Kidney glomerular epithelial cell (primary cell): ENCODE measurements at regions not wholly inside any gene's neighbourhood (a gene's known extent, or its start where the extent isn't known, plus 50 kb on each side); places are given as distances from the start of the nearest gene placed in this dataset.
"Not testable (repeated sequence)": the region's sequence is repeated elsewhere in the genome, so short reads cannot be mapped to it uniquely, and the experiment has no call there.

Experiments
- DNase-seq: peaks from one replicate; lab custom pipeline; 2025; lab: John Stamatoyannopoulos, UW

DNA sequence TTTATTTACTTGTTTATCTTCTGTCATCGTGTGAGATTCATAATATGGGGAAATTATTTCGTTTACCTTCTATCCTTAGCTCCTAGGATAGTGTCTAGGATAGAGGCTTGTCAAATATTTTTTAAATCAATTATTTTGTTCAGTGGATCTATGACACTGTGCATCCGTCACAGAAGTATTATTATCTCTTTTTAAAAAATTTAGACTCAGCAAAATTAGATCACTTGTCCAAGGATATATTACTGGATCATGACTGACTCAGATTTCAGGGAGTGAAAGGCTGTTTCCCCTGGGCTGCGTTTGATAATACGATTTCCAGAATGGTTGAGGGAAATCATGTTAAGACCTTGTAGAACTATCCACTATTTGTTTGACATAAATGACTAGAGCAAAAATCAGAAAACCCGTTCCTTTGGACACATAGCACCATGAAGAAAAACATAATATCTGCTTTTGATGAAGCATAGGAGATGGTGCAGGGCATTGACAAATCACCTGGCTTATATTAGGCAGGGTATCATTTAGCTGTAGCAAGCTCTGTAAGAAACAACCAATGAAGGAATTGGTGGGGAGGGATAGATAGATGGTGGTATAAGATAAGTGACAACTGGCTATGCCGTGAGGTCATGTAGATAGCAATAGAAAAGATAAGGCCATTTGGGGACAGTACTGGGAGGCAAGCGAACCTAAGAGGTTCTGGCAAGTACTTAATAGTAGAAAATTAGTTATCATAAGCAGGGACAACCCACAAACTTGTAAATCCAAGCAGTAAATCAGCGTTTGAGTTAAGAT lies 465.2 kb upstream of the MAN1A1 start:
- DNase-seq: no peak

DNA sequence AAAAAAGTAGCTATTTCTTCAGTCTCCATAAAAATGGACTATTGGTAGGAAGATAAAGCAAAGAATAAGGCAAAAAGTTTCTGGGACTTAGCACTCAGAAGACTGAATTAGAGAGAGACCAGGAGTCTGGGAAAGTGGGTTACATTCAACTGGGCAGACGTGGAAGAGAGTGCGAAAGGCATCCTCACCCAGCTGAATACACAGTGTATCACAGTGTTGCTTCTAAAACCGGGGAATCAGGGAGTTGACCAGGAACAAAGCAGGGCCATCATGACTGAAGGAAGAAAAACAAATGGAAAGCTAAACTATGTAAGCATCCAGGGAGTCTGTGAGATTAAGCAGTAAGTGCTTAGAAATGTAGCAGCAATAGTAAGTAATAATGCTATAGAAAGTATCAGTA lies 452.9 kb upstream of the MAN1A1 start:
- no peak for DNase-seq

DNA sequence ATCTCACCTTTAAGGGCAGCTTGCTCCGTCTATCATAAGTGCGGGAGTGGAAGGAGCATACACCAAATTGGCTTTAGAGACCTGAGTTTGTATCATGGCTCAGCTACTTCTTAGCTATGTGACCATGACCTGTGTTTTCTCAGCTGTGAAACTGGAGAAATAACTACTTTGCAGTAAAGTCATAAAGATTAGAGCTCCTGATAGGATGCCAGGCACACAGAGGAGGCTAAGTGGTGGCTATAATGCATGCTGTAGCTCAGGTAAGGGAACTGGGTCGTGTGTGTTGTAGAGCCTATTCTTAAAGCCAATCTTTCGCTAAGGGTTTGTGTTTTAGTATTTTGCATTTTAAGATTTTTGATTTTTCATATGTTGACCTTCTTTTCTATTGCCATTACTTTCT lies 451.5 kb upstream of the MAN1A1 start:
- no peak for DNase-seq

DNA sequence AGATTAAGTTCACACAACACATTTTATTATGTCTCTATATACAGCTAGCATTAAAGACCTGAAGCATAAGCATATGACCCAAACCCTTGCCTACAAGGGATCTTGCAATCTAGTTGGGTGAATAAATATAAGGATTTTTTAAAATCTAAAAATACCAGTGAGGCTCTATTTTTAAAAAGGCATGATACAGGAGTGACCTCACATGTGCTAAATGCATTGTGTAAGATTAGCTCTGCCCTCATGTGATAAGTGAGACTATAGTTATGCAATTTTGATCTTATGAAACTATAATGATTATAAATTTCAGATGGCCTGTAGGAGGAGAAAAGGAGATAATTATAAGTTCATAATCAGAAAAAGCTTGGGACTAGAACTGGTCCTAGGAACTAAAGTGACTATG lies 451.0 kb upstream of the MAN1A1 start:
- no peak for DNase-seq

DNA sequence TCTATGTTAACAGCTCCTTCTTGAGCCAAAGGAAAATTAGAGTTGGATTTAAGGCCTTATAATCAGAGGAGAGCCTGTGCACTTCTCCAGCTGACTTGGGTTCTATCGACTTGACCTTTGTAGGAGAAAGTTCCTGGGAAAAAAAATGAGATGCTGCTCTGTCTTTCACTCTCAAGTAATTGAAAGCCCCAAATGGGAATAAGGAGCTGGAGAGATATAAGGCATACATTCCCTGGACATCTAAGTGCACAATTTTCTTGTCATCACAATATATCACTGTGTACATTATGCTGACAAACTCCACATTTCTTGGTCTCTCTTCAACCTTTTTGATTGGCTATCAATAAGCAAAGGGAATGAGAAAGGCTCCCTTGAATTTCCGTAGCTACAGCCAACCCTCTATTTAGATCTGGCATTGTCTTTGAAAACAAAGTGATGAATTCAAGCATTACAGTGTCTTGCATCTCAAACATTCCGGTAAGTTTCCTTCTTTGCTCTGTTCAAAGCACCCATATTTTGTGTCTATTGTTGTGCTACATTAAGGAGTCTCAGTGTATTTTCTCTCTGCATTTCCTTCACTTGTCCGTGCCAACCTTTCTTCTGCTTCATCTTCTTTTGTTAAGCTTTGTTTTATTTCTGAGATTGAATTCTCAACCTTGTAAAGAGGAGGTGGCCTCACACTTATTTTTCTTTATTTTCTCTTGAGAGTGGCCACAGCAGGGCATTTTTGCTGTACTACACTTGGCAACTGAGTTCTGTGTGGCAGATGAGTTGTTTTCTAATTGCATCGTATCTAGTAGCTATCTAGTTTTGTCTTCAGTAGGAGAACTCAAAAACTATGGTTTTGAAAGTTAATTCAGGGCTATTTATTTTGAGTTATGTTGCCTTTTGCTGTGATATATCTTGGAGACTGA lies 450.3 kb upstream of the MAN1A1 start:
- no peak for DNase-seq

DNA sequence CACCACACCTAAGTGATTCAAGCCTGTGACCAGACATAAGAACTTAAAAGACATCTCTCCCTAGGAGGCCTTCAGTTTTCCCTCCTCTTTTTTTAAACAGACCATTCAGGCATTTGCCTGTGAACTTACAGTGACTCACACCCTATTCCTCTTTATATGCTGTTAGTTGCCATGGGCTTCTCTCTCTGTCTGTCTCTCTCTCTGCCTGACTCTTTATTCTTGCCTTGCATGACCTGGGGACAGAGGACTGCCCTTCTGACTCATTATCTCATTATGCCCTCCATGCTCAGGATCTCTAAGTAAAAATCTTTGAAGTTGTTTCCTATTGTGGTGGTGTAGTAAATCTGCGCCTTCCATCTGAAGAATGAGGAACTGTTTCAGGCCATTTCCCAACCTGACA lies 442.2 kb upstream of the MAN1A1 start:
- DNase-seq: no peak

DNA sequence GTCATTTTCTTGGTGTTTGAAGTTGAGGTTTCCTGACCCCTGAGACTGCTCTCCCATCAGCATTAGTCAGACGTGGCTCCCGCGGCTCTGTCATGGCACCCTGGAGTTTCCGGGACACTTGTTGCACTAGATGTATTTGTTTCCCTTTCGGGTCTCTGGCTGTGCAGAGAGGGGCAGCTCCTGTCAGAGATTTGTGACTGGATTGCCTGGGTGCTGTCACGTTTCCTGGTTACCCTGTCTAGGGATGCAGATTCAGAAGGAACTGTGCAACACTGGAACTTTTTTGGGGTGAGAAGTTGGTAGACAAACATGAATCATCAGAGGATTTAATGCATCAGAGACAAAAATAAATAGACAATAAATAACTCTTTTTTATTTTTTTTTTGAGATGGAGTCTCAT lies 431.8 kb upstream of the MAN1A1 start:
- DNase-seq: no peak

DNA sequence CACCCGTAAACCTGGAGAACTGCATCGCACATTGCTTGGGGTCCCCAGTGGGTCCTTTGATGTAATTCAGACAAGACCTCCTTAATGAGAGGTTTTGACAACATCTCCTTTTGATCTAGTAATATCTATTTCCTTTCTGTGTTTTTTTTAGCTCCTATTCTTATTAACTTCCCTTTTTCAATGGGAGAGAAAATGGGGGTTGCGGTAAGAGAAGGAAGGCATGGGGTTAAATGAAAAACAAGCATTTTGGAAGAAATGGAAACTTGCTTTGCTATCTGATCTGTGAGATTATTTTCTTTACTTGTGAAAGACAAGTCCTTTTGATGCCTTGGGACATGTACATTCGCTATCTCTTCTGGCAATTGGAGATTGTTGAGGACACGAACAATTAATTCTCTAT lies 418.6 kb upstream of the MAN1A1 start:
- no peak for DNase-seq

DNA sequence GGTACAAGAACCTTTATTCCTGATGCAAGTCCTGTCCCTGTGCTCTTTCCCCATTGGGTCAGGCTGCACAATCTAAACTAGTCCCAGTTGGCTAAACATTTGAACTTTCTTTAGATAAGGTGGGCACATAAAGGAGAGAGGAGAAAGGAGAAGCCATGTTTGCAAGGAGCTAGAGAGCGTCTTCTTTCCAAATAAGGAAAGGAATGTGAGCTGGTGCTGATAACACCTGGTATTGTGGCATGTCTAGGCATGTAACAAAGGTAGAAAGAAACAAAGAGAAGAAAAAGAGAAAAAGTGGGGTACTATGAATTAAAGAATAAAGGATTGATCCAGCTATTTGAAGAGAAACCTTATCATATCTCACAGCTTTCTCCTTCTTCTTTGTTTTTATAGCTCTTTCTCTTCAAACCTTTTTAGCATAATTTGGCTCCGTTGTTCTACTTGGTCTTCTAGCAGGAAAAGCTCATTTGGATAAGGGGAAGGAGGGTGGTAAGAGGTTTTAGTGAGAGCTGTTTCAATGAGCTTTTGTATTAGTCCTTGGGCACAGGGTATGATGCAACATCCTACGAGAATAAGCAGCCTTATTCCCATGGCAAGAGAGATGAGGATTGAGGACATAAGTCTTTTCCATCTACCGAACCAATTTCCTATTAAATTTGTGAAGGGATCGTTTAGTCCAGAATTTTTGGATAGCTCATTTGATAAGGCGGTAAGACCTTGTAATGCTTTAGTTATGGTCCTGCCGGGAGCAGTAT lies 415.5 kb upstream of the MAN1A1 start:
- DNase-seq: no peak

DNA sequence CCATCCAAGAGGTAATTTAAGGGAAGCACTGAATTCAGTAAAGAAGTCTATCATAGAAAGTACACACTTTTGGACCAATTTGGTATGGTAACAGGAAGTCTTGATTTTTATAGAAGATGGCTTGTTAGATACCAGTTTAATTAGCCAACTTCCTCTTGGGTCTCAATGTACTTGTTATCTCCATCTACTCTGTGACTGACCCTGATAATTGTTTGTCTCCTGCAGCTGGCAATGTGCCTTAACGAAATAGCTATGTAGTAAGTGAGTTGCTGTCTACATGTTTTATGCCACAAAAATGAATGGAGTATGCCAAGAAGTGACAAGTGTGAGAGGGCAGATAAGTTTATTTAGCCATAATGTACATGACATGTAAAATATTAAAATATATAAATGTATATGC lies 410.5 kb upstream of the MAN1A1 start:
- no peak for DNase-seq

DNA sequence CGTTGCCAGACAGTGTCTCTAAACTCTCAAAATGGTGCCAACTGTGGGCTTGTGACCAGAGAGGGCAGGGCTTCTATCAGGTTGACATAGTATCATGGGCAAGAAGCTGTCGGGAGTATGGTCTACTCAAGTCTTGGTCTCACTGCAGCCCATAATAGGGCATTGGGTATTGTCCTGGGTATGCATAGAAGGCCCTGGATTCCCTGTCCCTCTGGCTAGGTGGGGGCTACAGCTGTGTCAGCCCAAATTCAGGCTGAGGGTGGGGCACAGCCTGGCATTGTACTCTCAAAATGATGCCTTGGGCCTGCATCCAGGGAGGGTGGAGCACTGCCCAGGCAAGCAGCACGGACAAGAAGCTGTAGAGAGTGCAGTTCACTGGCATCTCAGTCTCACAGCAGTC lies 408.8 kb upstream of the MAN1A1 start:
- no peak for DNase-seq

DNA sequence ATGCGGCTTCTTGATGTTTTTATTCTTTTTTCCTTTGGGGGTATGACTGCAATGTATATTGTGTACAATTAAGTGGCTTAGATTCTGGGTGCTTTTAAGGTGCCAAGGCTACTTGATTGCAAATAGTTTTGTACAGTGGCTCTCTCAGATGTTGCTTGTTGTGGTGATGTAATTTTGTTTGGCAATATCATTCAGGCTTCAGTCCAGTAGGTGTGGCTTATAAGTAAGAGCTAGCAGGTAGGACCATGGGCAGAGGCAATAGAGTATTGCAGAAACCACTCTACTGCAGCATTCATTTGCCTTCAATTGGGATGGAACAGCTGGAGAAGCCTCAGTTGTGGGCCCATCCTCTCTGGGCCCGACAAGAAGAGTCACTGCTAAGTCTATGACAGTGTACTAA lies 407.9 kb upstream of the MAN1A1 start:
- DNase-seq: no peak

DNA sequence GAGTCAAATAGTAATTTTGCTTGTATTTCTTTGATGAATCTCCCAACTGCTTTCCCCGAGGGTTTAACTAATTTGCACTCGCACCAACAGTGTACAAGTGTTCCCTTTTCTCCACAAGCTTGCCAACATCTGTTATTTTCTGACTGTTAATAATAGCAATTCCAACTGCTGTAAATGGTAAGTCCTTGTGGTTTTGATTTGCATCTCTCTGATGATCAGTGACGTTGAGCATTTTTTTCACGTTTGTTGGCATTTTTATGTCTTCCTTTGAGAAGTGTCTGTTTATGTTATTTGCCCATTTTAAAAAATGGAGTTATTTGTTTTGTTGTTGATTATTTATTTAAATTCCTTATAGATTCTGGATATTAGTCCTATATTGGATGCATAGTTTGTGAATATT lies 399.8 kb upstream of the MAN1A1 start:
- no peak for DNase-seq

DNA sequence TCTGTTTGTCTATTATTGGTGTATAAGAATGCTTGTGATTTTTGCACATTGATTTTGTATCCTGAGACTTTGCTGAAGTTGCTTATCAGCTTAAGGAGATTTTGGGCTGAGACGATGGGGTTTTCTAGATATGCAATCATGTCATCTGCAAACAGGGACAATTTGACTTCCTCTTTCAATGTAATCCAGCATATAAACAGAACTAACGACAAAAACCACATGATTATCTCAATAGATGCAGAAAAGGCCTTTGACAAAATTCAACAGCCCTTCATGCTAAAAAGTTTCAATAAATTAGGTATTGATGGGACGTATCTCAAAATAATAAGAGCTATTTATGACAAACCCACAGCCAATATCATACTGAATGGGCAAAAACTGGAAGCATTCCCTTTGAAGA lies 399.0 kb upstream of the MAN1A1 start:
- not testable (repeated sequence) for DNase-seq

DNA sequence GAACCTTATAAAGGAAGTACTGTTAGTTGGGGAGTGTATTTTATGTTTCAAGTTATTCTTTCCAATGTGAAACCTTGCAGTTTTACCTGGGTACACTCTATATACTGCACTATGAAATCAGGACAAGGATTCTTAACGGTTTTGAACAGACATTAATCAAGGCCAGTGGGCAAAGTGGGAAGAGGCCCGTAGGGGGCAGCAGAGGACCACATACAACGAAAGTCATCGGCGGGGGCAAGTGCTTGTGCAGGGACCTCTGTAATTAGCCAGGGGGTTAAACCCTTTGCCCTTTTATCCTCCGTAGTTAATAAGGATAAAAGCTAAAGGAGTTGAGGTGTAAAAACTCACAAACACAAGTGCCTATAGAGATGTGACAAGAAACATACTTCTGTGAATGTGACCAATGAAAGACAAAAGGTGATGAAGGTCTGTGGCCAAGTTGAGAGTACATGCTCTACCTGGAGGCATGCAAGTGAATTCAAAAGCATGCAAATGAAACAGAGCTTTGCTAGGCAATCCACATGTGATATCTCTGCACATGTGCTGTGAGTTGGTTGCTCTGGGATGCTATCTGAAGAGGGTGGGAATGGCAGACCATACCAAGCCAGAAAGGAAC lies 392.7 kb upstream of the MAN1A1 start:
- DNase-seq: peak; percentile 20

DNA sequence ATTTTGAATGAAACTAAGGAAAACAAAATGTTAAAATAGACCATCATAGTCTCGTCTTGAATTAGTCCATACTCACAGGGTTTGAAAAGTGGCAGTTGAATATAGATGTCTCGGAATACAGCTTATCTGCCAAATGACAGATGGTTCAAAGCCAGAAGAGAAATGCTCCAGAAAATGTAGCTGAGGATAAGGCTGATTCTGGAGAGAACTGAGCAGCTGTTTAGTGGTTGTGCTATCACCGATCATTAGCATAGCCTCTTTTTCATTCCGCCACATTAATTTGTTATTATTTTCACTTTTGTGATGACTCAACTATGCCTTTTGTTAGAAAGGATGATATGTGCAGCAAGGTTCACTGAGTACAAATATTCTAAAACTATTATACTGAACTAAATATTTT lies 390.2 kb upstream of the MAN1A1 start:
- DNase-seq: no peak

DNA sequence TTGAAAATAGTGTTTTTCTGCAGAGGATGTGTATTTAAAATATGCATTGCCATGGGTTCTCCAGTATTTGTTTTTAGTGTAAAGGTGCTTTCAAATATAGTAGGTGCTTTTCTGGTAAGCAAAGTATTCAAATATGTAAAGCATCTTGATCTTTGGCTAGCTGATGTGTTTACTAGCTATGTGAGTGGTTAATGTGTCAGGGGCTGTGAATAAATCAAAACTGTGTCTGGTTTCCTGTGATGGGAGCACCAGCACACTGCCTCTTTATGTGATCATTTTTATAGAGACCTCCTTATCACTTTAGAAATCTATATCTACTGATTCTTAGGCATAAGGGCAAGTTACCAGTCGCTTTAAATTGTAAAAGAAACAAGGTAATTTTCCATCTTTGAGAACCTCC lies 388.9 kb upstream of the MAN1A1 start:
- DNase-seq: no peak

DNA sequence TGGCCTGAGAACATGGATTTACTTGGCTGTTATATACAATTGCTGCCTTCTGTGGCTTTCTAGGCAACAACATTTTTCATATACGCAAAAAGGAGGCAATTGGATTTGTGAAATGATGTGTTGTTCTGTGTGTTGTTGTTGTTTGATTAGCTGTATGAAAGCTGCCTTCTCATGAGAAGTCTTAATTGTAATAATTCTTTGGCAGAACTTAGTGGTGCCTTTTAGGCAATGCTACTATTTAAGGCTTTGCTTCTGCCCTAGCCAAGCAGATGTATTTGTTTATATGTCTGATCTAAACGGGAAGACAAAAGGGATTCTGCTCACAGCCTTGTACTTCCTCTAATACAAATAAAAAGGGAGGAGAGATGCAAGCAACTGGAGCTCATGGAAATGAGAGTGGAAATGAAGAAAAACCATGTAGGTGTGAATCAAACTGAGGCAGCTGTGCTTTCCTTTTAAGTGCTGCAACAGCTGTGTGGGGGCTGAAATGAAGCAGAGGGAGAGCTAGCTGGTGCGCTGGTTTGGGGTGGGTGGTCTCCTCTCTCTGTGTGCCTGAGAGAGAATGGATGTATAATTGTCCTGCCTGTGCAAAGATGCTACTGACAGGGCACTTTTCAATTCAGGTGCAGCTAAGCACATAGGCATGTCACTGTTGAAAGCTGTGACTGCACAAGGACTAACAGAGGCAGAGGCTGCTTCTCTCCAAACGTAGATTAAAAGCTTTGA lies 386.9 kb upstream of the MAN1A1 start:
- DNase-seq: no peak

DNA sequence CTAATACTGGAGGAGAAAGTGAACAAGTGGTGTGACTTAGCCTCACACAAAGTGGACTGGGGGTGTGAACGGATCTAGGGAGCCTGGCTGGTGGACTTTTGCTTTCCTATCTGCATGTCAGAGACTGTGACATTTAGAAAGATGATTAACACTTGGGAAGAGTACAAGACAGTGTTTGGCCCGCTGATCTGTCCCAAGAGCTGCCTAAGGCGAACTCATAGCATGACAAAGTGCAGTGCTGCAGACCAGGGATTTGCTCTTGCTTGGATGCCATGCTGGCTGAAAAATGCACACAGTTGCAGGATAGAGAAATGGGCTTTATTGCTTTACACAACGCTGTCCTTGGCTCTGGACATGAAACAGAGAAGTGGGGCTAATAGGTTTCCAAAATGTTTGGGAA lies 386.0 kb upstream of the MAN1A1 start:
- no peak for DNase-seq

DNA sequence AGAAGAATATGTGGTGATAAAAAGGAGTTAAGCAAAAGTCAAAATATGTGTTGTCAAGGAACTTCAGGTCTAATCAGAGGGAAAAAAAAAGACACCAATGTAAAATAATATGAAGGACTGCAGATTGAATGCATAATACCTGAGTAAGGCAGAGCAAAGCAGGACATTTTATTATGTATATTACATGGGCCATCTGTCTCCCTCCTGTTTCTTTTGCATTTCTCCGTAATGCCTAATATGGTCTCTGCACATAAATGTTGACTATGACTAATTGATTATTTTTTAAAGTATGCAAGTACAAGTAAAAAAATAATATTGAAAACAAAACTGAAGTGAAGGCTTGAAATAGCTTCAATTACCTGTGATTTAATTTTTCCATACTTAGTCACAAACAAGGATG lies 384.7 kb upstream of the MAN1A1 start:
- DNase-seq: no peak

DNA sequence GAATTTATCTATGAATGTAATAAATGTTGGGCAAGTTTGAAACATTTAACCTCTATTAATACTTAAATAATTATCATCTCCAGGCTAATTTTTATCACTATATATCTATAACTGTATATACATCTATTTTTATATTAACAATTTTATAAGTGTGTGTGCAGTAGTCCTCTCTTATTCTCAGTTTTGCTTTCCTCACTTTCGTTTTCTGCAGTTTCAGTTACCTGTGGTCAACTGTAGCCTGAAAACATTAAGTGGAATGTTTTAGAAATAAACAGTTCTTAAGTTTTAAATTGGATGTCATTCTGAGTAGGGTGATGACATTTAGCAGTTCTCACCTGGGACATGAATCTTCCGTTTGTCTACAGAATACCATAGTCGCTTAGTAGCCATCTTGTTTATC lies 379.4 kb upstream of the MAN1A1 start:
- DNase-seq: no peak
